Ishikawa (cell line): ENCODE measurements at regions not wholly inside any gene's neighbourhood (a gene's known extent, or its start where the extent isn't known, plus 50 kb on each side); places are given as distances from the start of the nearest gene placed in this dataset.

Source experiments
- CEBPB ChIP-seq: IDR thresholded peaks from 2 replicates; pipeline ENCODE4 v1.6.1; 2012
- CREB1 ChIP-seq: IDR thresholded peaks from 2 replicates; pipeline ENCODE4 v1.6.1; 2012; ENCODE audit warnings: low read depth
- EP300 ChIP-seq: IDR thresholded peaks from 2 replicates; pipeline ENCODE4 v1.6.1; 2012; ENCODE audit warnings: borderline replicate concordance
- FOXM1 ChIP-seq: IDR thresholded peaks from 2 replicates; pipeline ENCODE4 v1.6.1; 2012; ENCODE audit warnings: low read depth, borderline replicate concordance
- MAX ChIP-seq: IDR thresholded peaks from 2 replicates; pipeline ENCODE4 v1.6.1; 2012
- NFIC ChIP-seq: IDR thresholded peaks from 2 replicates; pipeline ENCODE4 v1.6.1; 2012
- RAD21 ChIP-seq: IDR thresholded peaks from 2 replicates; pipeline ENCODE4 v1.6.1; 2012; ENCODE audit warnings: low read depth
- REST ChIP-seq: IDR thresholded peaks from 2 replicates; pipeline ENCODE4 v1.6.1; 2012; ENCODE audit warnings: low read depth, mild to moderate bottlenecking
- TAF1 ChIP-seq: IDR thresholded peaks from 2 replicates; pipeline ENCODE4 v1.6.1; 2012; ENCODE audit warnings: low read depth, mild to moderate bottlenecking
- TCF12 ChIP-seq: IDR thresholded peaks from 2 replicates; pipeline ENCODE4 v1.6.1; 2012; ENCODE audit warnings: low read depth
- TEAD4 ChIP-seq: IDR thresholded peaks from 2 replicates; pipeline ENCODE4 v1.6.1; 2012
- USF1 ChIP-seq: IDR thresholded peaks from 2 replicates; pipeline ENCODE4 v1.6.1; 2012
- YY1 ChIP-seq: IDR thresholded peaks from 2 replicates; pipeline ENCODE4 v1.6.1; 2012; ENCODE audit warnings: low read depth
- ZBTB7A ChIP-seq: IDR thresholded peaks from 2 replicates; pipeline ENCODE4 v1.6.1; 2012; ENCODE audit warnings: low read depth

- TF ChIP-seq ZBTB7A, result no peak
- no peak for TF ChIP-seq TAF1
- no peak for TF ChIP-seq TCF12
- no peak for TF ChIP-seq YY1
- no peak for TF ChIP-seq NFIC
- TF ChIP-seq CEBPB, result no peak
- TF ChIP-seq MAX, result no peak
Measured at GRCh38 chr13:22495819-22496218, 685.0 kb upstream of the SGCG start.

GRCh38 chr13:22496803-22497508 is 683.8 kb upstream of the SGCG start:
- TF ChIP-seq RAD21, result no peak
- no peak for TF ChIP-seq ZBTB7A
- TF ChIP-seq TAF1, result no peak
- TF ChIP-seq CREB1, result no peak
- no peak for TF ChIP-seq USF1
- TF ChIP-seq MAX, result no peak
- no peak for TF ChIP-seq TEAD4
- no peak for TF ChIP-seq FOXM1

DNA sequence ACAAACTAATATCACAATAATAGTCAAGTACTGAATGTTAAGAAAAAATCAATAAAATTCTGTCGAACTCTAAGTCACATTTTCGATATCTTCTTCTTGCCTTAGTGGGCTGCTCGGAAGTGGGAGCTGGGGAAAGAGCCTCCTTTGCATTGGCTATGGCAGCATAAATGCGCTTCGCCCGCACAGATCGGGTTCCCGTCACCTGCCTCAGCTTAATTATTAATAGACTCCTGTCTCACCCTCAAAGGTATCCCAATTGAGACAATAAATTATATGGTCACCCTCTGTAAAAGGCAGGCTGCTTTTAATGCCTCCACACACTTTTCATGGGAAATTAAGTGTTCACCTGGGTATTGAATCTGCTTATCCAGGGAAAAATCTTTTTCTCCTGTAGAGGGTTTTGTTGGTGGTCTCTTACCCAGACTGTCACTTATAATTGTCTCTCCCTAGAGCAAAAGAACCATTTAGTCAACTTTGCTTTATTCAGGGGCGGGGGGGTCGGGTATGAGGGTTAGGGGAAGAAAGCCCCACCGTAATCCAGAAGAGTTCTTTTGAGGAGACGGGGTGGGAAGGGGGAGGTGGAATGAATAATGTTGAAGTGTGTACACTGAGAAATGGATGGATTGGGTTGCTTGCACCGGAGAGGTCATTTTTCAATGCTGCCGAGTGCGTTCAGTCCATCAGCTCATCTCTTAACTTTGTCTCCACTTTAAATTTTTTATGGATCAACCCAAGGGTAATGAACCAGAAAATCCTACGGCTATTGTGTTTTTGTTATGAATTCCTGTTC is 682.6 kb upstream of the SGCG start:
- no peak for TF ChIP-seq TCF12
- TF ChIP-seq ZBTB7A, result no peak
- TF ChIP-seq TAF1, result no peak
- no peak for TF ChIP-seq YY1
- no peak for TF ChIP-seq RAD21
- no peak for TF ChIP-seq MAX
- no peak for TF ChIP-seq EP300
- TF ChIP-seq CREB1, result no peak
- TF ChIP-seq USF1, result no peak
- TF ChIP-seq FOXM1, result no peak
- no peak for TF ChIP-seq REST
- TF ChIP-seq TEAD4, result no peak

DNA sequence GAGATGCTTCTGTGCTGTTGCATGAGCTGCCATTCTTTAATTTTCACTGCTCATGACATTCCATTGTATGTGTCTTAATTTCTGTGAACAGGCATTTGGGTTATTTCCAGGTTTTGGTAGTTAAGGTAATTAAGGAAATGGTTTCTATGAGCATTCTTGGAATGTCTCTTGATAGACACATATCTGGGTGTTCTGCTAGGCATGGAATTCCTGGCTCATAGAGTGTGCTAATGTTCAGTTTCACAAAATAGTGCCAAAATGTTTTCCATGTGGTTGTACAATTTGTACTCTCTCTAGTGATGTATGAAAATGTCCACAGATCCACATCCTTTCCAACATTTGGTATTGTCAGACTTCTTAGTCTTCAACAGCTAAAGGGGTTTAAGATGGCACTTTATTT is 680.9 kb upstream of the SGCG start:
- TF ChIP-seq EP300, result peak; percentile 70; the same call in 1 of the 2 replicates
- TF ChIP-seq TCF12, result peak; percentile 38; the same call in 1 of the 2 replicates
- TF ChIP-seq REST, result no peak
- peak; percentile 72 for TF ChIP-seq NFIC
- peak; percentile 86 for TF ChIP-seq TEAD4
- no peak for TF ChIP-seq MAX
- no peak for TF ChIP-seq TAF1

DNA sequence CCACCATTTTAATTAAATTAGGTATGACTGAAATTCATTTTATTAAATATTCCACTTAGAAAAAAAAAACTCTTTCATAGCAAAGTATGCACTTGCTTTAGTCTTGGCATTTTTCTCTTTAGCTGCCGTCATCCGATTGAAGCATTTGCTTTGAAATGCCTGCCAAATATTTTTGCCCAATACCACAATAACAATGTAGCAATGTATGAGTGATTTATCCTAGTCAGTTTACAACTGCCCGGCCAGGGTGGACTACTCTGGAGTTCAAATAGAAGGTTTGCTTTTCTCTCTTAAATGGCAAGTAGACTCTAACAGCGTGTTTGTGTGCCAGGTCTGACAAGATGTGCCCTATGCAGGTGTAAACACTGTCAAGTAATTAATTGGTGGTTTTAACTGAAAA is 675.3 kb upstream of the SGCG start:
- peak; percentile 88 for TF ChIP-seq TEAD4
- no peak for TF ChIP-seq TAF1
- TF ChIP-seq USF1, result no peak
- no peak for TF ChIP-seq REST
- TF ChIP-seq CREB1, result no peak
- peak; percentile 90 for TF ChIP-seq NFIC
- peak; percentile 39; the same call in 1 of the 2 replicates for TF ChIP-seq FOXM1
- TF ChIP-seq TCF12, result peak; percentile 45; the same call in 1 of the 2 replicates
- TF ChIP-seq CEBPB, result peak; percentile 74
- TF ChIP-seq EP300, result peak; percentile 78; the same call in 1 of the 2 replicates
- peak; percentile 10; the same call in 1 of the 2 replicates for TF ChIP-seq RAD21
